ENCODE measurements at regions not wholly inside any gene's neighbourhood (a gene's known extent, or its start where the extent isn't known, plus 50 kb on each side); places are given as distances from the start of the nearest gene placed in this dataset.
"Not testable (repeated sequence)": the region's sequence is repeated elsewhere in the genome, so short reads cannot be mapped to it uniquely, and the experiment has no call there.

GRCh38 chr4:24209906-24210305 lies 320.1 kb upstream of the PPARGC1A start:
- Mint-ChIP-seq H3K4me1 (ENCODE audit: low read depth) (no peaks in the 10 kb centered on the region), H3K27me3 (no peaks in the 10 kb centered on the region), H3K9me3 (no peaks in the 10 kb centered on the region), H3K36me3 (ENCODE audit: low read depth) (no peaks in the 10 kb centered on the region), H3K27ac (no peak overlapping the region), H3K4me3 (no peak overlapping the region)
- POLR2A ChIA-PET: no interaction called here
- DNase-seq (no peak), ATAC-seq (no peak)
- intact Hi-C loops (cut with micrococcal nuclease): no loop called here
- CTCF ChIA-PET: no interaction called here
- no peak for TF ChIP-seq CTCF (IDR thresholded peaks at IDR 0.05)

GRCh38 chr4:24209131-24209530 lies 319.3 kb upstream of the PPARGC1A start:
- Mint-ChIP-seq H3K4me3 (no peak overlapping the region), H3K9me3 (no peaks in the 10 kb centered on the region), H3K27me3 (no peaks in the 10 kb centered on the region), H3K36me3 (ENCODE audit: low read depth) (no peaks in the 10 kb centered on the region), H3K27ac (no peak overlapping the region), H3K4me1 (ENCODE audit: low read depth) (no peaks in the 10 kb centered on the region)
- ATAC-seq (no peak), DNase-seq (no peak)
- ChIA-PET CTCF (no interaction called here), POLR2A (no interaction called here)
- no peak for TF ChIP-seq CTCF (IDR thresholded peaks at IDR 0.05)
- intact Hi-C loops (cut with micrococcal nuclease): no loop called here

- no peak for DNase-seq
- no peaks in the 10 kb centered on the region for H3K4me1 Mint-ChIP-seq (ENCODE audit: low read depth)
- no peak for TF ChIP-seq CTCF (IDR thresholded peaks at IDR 0.05)
- no peaks in the 10 kb centered on the region for H3K27me3 Mint-ChIP-seq
- intact Hi-C loops (cut with micrococcal nuclease): no loop called here
- H3K27ac Mint-ChIP-seq: no peak overlapping the region
- H3K9me3 Mint-ChIP-seq: no peaks in the 10 kb centered on the region
- ChIA-PET CTCF (no interaction called here), POLR2A (interaction anchor here (0.6 kb wide), 1 partner anchor 92 kb away, joined by 3 read pairs; no protein-coding TSS in a partner anchor)
- H3K36me3 Mint-ChIP-seq (ENCODE audit: low read depth): no peaks in the 10 kb centered on the region
- no peak overlapping the region for H3K4me3 Mint-ChIP-seq
- no peak for ATAC-seq
These were observed 318.8 kb upstream of the PPARGC1A start for GRCh38 chr4:24208691-24209090.

- intact Hi-C loops (cut with micrococcal nuclease); CTCF ChIA-PET; POLR2A ChIA-PET; DNase-seq; H3K4me1 Mint-ChIP-seq (ENCODE audit: low read depth); H3K27ac Mint-ChIP-seq; ATAC-seq; H3K4me3 Mint-ChIP-seq; H3K36me3 Mint-ChIP-seq (ENCODE audit: low read depth); H3K9me3 Mint-ChIP-seq; H3K27me3 Mint-ChIP-seq: not testable (repeated sequence)
These were observed 314.9 kb upstream of the PPARGC1A start for GRCh38 chr4:24204708-24205107.

- Mint-ChIP-seq H3K27ac (no peak overlapping the region), H3K27me3 (no peaks in the 10 kb centered on the region), H3K4me3 (no peak overlapping the region), H3K36me3 (ENCODE audit: low read depth) (no peaks in the 10 kb centered on the region), H3K9me3 (no peaks in the 10 kb centered on the region), H3K4me1 (ENCODE audit: low read depth) (no peaks in the 10 kb centered on the region)
- TF ChIP-seq CTCF (IDR thresholded peaks at IDR 0.05): no peak
- intact Hi-C loops (cut with micrococcal nuclease): no loop called here
- ChIA-PET POLR2A (no interaction called here), CTCF (no interaction called here)
- no peak for ATAC-seq
- DNase-seq: no peak
These were observed 314.1 kb upstream of the PPARGC1A start for GRCh38 chr4:24203926-24204325.

GRCh38 chr4:24202579-24202978 lies 312.7 kb upstream of the PPARGC1A start:
- CTCF ChIA-PET: no interaction called here
- no peaks in the 10 kb centered on the region for H3K9me3 Mint-ChIP-seq
- ATAC-seq (no peak), DNase-seq (no peak)
- no peaks in the 10 kb centered on the region for H3K36me3 Mint-ChIP-seq (ENCODE audit: low read depth)
- intact Hi-C loops (cut with micrococcal nuclease): no loop called here
- TF ChIP-seq CTCF (IDR thresholded peaks at IDR 0.05): no peak
- H3K4me1 Mint-ChIP-seq (ENCODE audit: low read depth): no peaks in the 10 kb centered on the region
- no peak overlapping the region for H3K27ac Mint-ChIP-seq
- no peak overlapping the region for H3K4me3 Mint-ChIP-seq
- POLR2A ChIA-PET: no interaction called here
- H3K27me3 Mint-ChIP-seq: no peaks in the 10 kb centered on the region
